ENCODE measurements at regions not wholly inside any gene's neighbourhood (a gene's known extent, or its start where the extent isn't known, plus 50 kb on each side); places are given as distances from the start of the nearest gene placed in this dataset.
"Not testable (repeated sequence)": the region's sequence is repeated elsewhere in the genome, so short reads cannot be mapped to it uniquely, and the experiment has no call there.

DNA sequence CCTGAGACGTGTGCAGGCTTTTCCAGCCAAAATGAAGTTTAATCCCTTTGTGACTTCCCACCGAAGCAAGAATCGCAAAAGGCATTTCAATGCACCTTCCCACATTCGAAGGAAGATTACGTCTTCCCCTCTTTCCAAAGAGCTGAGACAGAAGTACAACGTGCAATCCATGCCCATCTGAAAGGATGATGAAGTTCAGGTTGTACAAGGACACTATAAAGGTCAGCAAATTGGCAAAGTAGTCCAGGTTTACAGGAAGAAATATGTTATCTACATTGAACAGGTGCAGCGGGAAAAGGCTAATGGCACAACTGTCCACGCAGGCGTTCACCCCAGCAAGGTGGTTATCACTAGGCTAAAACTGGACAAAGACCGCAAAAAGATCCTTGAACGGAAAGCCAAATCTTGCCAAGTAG lies 83.6 kb upstream of the PPP2R5C start:
- DNase-seq; H4K20me1 ChIP-seq (ENCODE audit: insufficient read depth); H3K4me2 ChIP-seq; H3K27me3 ChIP-seq (ENCODE audit: insufficient read depth); H3K27ac ChIP-seq (ENCODE audit: low read depth in 2 of 2, low read length in 1 of 2); H3K79me2 ChIP-seq (ENCODE audit: insufficient read depth); H3F3A ChIP-seq (replicated peaks; ENCODE audit: insufficient read depth); H3K9me2 ChIP-seq; H3K9me3 ChIP-seq; H3K36me3 ChIP-seq (replicated peaks in 1 of 2; ENCODE audit: control insufficient read depth in 1 of 2, insufficient read depth in 2 of 2, low read length in 1 of 2); POLR2A ChIA-PET; H3K4me1 ChIP-seq (ENCODE audit: control insufficient read depth in 1 of 2, insufficient read depth in 2 of 2, low read depth in 1 of 2, low read length in 1 of 2); H3K4me3 ChIP-seq (ENCODE audit: low read depth in 2 of 2, low read length in 1 of 2); H2AFZ ChIP-seq (ENCODE audit: low read depth); H3K9ac ChIP-seq: not testable (repeated sequence)
- WGBS (ENCODE audit: low lambda C conversion rate) = 68% methylated on average over 11 of the region's 11 CpGs
- CTCF ChIA-PET = interaction anchor here (0.6 to 1.6 kb wide), 2 partner anchors 13 to 29 kb away, joined by 3 read pairs; no protein-coding TSS in a partner anchor

DNA sequence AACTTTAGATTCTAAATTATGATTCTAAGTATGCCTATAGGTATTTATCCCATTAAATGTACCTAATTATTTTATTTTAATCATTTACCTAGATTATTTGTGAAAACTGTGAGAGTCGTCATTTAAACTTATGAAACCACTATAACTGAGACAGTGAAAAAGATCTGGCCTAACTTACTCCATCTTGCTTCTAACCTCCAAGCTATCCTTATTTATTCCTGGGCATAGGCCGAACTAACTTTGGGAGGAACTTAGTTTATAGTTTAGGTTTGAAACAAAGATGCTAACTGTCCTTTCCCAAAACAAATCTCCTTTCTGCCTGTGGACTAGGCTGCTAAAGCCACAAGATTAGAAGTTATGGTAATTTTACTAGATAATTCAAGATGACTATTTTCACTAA lies 79.7 kb upstream of the PPP2R5C start:
- Histone ChIP-seq H3K4me2 (no peak overlapping the region), H3K4me1 (ENCODE audit: control insufficient read depth in 1 of 2, insufficient read depth in 2 of 2, low read depth in 1 of 2, low read length in 1 of 2) (no peaks in the 10 kb centered on the region), H3K9me3 (no peaks in the 10 kb centered on the region), H4K20me1 (ENCODE audit: insufficient read depth) (no peaks in the 10 kb centered on the region), H3F3A (replicated peaks; ENCODE audit: insufficient read depth) (no peaks in the 10 kb centered on the region), H3K36me3 (replicated peaks in 1 of 2; ENCODE audit: control insufficient read depth in 1 of 2, insufficient read depth in 2 of 2, low read length in 1 of 2) (no peaks in the 10 kb centered on the region), H3K9ac (no peak overlapping the region), H3K79me2 (ENCODE audit: insufficient read depth) (no peaks in the 10 kb centered on the region), H3K4me3 (ENCODE audit: low read depth in 2 of 2, low read length in 1 of 2) (no peak overlapping the region), H3K9me2 (no peaks in the 10 kb centered on the region), H3K27me3 (ENCODE audit: insufficient read depth) (no peaks in the 10 kb centered on the region), H2AFZ (ENCODE audit: low read depth) (no peak overlapping the region), H3K27ac (ENCODE audit: low read depth in 2 of 2, low read length in 1 of 2) (no peak overlapping the region)
- 53% methylated on average over 2 of the region's 2 CpGs for WGBS (ENCODE audit: low lambda C conversion rate)
- DNase-seq = no peak
- ChIA-PET POLR2A (no interaction called here), CTCF (no interaction called here)
- no peak for TF ChIP-seq NFIC (IDR thresholded peaks at IDR 0.05; ENCODE audit: borderline replicate concordance)
- TF ChIP-seq, protein P1, sequence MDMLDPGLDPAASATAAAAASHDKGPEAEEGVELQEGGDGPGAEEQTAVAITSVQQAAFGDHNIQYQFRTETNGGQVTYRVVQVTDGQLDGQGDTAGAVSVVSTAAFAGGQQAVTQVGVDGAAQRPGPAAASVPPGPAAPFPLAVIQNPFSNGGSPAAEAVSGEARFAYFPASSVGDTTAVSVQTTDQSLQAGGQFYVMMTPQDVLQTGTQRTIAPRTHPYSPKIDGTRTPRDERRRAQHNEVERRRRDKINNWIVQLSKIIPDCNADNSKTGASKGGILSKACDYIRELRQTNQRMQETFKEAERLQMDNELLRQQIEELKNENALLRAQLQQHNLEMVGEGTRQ (IDR thresholded peaks at IDR 0.05; ENCODE audit: borderline replicate concordance, low read depth, low read length) = no peak
- TF ChIP-seq, protein P2, sequence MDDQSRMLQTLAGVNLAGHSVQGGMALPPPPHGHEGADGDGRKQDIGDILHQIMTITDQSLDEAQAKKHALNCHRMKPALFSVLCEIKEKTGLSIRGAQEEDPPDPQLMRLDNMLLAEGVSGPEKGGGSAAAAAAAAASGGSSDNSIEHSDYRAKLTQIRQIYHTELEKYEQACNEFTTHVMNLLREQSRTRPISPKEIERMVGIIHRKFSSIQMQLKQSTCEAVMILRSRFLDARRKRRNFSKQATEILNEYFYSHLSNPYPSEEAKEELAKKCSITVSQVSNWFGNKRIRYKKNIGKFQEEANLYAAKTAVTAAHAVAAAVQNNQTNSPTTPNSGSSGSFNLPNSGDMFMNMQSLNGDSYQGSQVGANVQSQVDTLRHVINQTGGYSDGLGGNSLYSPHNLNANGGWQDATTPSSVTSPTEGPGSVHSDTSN (IDR thresholded peaks at IDR 0.05) = no peak
- TF ChIP-seq EZH2phosphoT487 (IDR thresholded peaks at IDR 0.05; ENCODE audit: borderline replicate concordance, low read depth) = no peak
- TF ChIP-seq NRF1 (IDR thresholded peaks at IDR 0.05; ENCODE audit: low read depth, low read length) = no peak
- TF ChIP-seq, protein P3, sequence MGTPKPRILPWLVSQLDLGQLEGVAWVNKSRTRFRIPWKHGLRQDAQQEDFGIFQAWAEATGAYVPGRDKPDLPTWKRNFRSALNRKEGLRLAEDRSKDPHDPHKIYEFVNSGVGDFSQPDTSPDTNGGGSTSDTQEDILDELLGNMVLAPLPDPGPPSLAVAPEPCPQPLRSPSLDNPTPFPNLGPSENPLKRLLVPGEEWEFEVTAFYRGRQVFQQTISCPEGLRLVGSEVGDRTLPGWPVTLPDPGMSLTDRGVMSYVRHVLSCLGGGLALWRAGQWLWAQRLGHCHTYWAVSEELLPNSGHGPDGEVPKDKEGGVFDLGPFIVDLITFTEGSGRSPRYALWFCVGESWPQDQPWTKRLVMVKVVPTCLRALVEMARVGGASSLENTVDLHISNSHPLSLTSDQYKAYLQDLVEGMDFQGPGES (IDR thresholded peaks at IDR 0.05; ENCODE audit: low read depth, low read length) = no peak
- TF ChIP-seq, protein P4, sequence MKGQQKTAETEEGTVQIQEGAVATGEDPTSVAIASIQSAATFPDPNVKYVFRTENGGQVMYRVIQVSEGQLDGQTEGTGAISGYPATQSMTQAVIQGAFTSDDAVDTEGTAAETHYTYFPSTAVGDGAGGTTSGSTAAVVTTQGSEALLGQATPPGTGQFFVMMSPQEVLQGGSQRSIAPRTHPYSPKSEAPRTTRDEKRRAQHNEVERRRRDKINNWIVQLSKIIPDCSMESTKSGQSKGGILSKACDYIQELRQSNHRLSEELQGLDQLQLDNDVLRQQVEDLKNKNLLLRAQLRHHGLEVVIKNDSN (IDR thresholded peaks at IDR 0.05; ENCODE audit: borderline replicate concordance, low read depth) = no peak
- TF ChIP-seq YY1 (IDR thresholded peaks at IDR 0.05; ENCODE audit: low read depth) = no peak
- TF ChIP-seq FOSL2 (IDR thresholded peaks at IDR 0.05; ENCODE audit: borderline replicate concordance, low read depth) = no peak
- no peak for TF ChIP-seq TEAD4 (IDR thresholded peaks at IDR 0.05; ENCODE audit: borderline replicate concordance, insufficient read depth)
- TF ChIP-seq MEF2A (IDR thresholded peaks at IDR 0.05; ENCODE audit: borderline replicate concordance, low read depth) = no peak
- no peak for TF ChIP-seq MXI1 (IDR thresholded peaks at IDR 0.05; ENCODE audit: low read depth, low read length)
- TF ChIP-seq RAD21 (IDR thresholded peaks at IDR 0.05; ENCODE audit: low read length) = no peak
- TF ChIP-seq RFX5 (IDR thresholded peaks at IDR 0.05; ENCODE audit: low read length) = no peak
- TF ChIP-seq EP300 (IDR thresholded peaks at IDR 0.05; ENCODE audit: borderline replicate concordance in 1 of 2, low read depth in 1 of 2, low read length in 1 of 2) = no peak
- no peak for TF ChIP-seq POLR2AphosphoS5 (IDR thresholded peaks at IDR 0.05; ENCODE audit: low read depth, low read length)
- TF ChIP-seq CHD2 (IDR thresholded peaks at IDR 0.05; ENCODE audit: low read length, partially characterized antibody) = no peak
- TF ChIP-seq RCOR1 (IDR thresholded peaks at IDR 0.05; ENCODE audit: low read length) = no peak
- no peak for TF ChIP-seq ELF1 (IDR thresholded peaks at IDR 0.05)
- TF ChIP-seq, protein P5, sequence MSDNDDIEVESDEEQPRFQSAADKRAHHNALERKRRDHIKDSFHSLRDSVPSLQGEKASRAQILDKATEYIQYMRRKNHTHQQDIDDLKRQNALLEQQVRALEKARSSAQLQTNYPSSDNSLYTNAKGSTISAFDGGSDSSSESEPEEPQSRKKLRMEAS (IDR thresholded peaks at IDR 0.05; ENCODE audit: low read depth) = no peak

Measured in SK-N-SH (cell line).